ENCODE measurements at regions not wholly inside any gene's neighbourhood (a gene's known extent, or its start where the extent isn't known, plus 50 kb on each side); places are given as distances from the start of the nearest gene placed in this dataset.

GRCh38 chr15:26013981-26014380 is 150.9 kb upstream of the ATP10A start:
- Histone ChIP-seq H3K9me3 (no peaks in the 10 kb centered on the region), H3K4me3 (no peak overlapping the region), H3K4me1 (no peaks in the 10 kb centered on the region), H3K27ac (no peak overlapping the region), H3K27me3 (no peaks in the 10 kb centered on the region), H3K36me3 (no peaks in the 10 kb centered on the region)
- DNase-seq (ENCODE audit: extremely low spot score in 2 of 2), result peak in 1 of 2 donors; percentile 19
- intact Hi-C loops (cut with DNase I), result no loop called here
- TF ChIP-seq POLR2A (IDR thresholded peaks at IDR 0.05) (no peak), CTCF (IDR thresholded peaks at IDR 0.05) (no peak), POLR2AphosphoS5 (IDR thresholded peaks at IDR 0.05; ENCODE audit: insufficient read depth in 1 of 2, low read depth in 1 of 2) (no peak)

- no peak overlapping the region for H3K4me3 ChIP-seq
- no peaks in the 10 kb centered on the region for H3K36me3 ChIP-seq
- DNase-seq (ENCODE audit: extremely low spot score in 2 of 2), result no peak
- no peak for TF ChIP-seq POLR2A (IDR thresholded peaks at IDR 0.05)
- TF ChIP-seq CTCF (IDR thresholded peaks at IDR 0.05), result no peak
- TF ChIP-seq POLR2AphosphoS5 (IDR thresholded peaks at IDR 0.05; ENCODE audit: insufficient read depth in 1 of 2, low read depth in 1 of 2), result no peak
- no peaks in the 10 kb centered on the region for H3K27me3 ChIP-seq
- no peak overlapping the region for H3K27ac ChIP-seq
- no peaks in the 10 kb centered on the region for H3K4me1 ChIP-seq
- H3K9me3 ChIP-seq, result no peaks in the 10 kb centered on the region
- intact Hi-C loops (cut with DNase I), result no loop called here
Observed at GRCh38 chr15:26011916-26012315, 148.8 kb upstream of the ATP10A start.

- DNase-seq (ENCODE audit: extremely low spot score in 2 of 2), result no peak
- no peak for TF ChIP-seq POLR2A (IDR thresholded peaks at IDR 0.05)
- TF ChIP-seq POLR2AphosphoS5 (IDR thresholded peaks at IDR 0.05; ENCODE audit: insufficient read depth in 1 of 2, low read depth in 1 of 2), result no peak
- no peak for TF ChIP-seq CTCF (IDR thresholded peaks at IDR 0.05)
Observed at GRCh38 chr15:26007151-26007550, 144.0 kb upstream of the ATP10A start.

GRCh38 chr15:26001201-26001600 is 138.1 kb upstream of the ATP10A start:
- intact Hi-C loops (cut with DNase I), result no loop called here
- Histone ChIP-seq H3K27ac (no peak overlapping the region), H3K27me3 (no peaks in the 10 kb centered on the region), H3K36me3 (no peaks in the 10 kb centered on the region), H3K4me1 (no peaks in the 10 kb centered on the region), H3K9me3 (no peaks in the 10 kb centered on the region), H3K4me3 (no peak overlapping the region)
- DNase-seq (ENCODE audit: extremely low spot score in 2 of 2), result peak in 1 of 2 donors; percentile 55
- TF ChIP-seq POLR2A (IDR thresholded peaks at IDR 0.05) (no peak), POLR2AphosphoS5 (IDR thresholded peaks at IDR 0.05; ENCODE audit: insufficient read depth in 1 of 2, low read depth in 1 of 2) (no peak), CTCF (IDR thresholded peaks at IDR 0.05) (no peak)

More at GRCh38 chr15:26007151-26007550, 144.0 kb upstream of the ATP10A start:
- Histone ChIP-seq H3K4me3 (no peak overlapping the region), H3K27ac (no peak overlapping the region), H3K27me3 (no peaks in the 10 kb centered on the region), H3K4me1 (no peaks in the 10 kb centered on the region), H3K9me3 (no peaks in the 10 kb centered on the region), H3K36me3 (no peaks in the 10 kb centered on the region)
- intact Hi-C loops (cut with DNase I), result no loop called here

GRCh38 chr15:25993506-25993905 is 130.4 kb upstream of the ATP10A start:
- Histone ChIP-seq H3K4me1 (no peaks in the 10 kb centered on the region), H3K36me3 (no peaks in the 10 kb centered on the region), H3K9me3 (no peaks in the 10 kb centered on the region), H3K4me3 (no peak overlapping the region), H3K27me3 (no peaks in the 10 kb centered on the region), H3K27ac (no peak overlapping the region)
- intact Hi-C loops (cut with DNase I), result no loop called here
- TF ChIP-seq POLR2AphosphoS5 (IDR thresholded peaks at IDR 0.05; ENCODE audit: insufficient read depth in 1 of 2, low read depth in 1 of 2) (no peak), CTCF (IDR thresholded peaks at IDR 0.05) (no peak), POLR2A (IDR thresholded peaks at IDR 0.05) (no peak)
- no peak for DNase-seq (ENCODE audit: extremely low spot score in 2 of 2)

All from vagina (tissue), 2 donors.